ENCODE measurements at regions not wholly inside any gene's neighbourhood (a gene's known extent, or its start where the extent isn't known, plus 50 kb on each side); places are given as distances from the start of the nearest gene placed in this dataset.

DNA sequence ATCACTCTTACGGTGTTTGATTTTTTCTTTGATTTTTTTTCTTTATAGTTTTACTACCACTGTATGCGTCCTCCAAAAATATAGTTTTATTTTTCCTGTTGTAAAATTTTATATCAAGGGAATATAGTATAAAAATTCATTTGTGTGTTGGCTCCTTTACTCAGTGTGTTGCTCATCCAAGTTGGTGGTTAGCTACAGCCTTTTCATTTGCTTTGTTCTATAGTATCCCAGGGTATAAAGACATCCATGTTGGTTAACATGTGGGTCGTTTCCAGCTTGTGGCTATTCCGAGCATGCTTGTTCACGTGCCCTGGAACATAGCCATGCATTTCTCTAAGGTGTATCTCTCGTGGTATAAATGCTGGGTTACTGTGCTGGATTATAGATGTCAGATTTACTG lies 54.8 kb upstream of the DAB2 start:
- TF ChIP-seq, protein P1, sequence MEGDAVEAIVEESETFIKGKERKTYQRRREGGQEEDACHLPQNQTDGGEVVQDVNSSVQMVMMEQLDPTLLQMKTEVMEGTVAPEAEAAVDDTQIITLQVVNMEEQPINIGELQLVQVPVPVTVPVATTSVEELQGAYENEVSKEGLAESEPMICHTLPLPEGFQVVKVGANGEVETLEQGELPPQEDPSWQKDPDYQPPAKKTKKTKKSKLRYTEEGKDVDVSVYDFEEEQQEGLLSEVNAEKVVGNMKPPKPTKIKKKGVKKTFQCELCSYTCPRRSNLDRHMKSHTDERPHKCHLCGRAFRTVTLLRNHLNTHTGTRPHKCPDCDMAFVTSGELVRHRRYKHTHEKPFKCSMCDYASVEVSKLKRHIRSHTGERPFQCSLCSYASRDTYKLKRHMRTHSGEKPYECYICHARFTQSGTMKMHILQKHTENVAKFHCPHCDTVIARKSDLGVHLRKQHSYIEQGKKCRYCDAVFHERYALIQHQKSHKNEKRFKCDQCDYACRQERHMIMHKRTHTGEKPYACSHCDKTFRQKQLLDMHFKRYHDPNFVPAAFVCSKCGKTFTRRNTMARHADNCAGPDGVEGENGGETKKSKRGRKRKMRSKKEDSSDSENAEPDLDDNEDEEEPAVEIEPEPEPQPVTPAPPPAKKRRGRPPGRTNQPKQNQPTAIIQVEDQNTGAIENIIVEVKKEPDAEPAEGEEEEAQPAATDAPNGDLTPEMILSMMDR (conservative IDR thresholded peaks at IDR 0.05; ENCODE audit: low read depth, low read length), result no peak
- no peak for TF ChIP-seq EZH2 (IDR thresholded peaks at IDR 0.05; ENCODE audit: borderline replicate concordance, low read depth, low read length, poor library complexity, severe bottlenecking)

Data from A673 (cell line).